Left lung (tissue), 4 donors: ENCODE measurements at regions not wholly inside any gene's neighbourhood (a gene's known extent, or its start where the extent isn't known, plus 50 kb on each side); places are given as distances from the start of the nearest gene placed in this dataset.
"Not testable (repeated sequence)": the region's sequence is repeated elsewhere in the genome, so short reads cannot be mapped to it uniquely, and the experiment has no call there.

ENCODE experiments used
- ATAC-seq: fragments of 200-7000 bp; cut with Tn5 transposase; one replicate; pipeline ENCODE4 v1.9.1; 2020; ENCODE audit warnings: moderate library complexity
- DNase-seq, 4 donors: peaks; one replicate each; pipeline ENCODE4 v3.0.0-alpha.2; 2013 to 2020
- H3K27ac ChIP-seq, 2 donors: fragments of 200-600 bp; sonication (generic) in 1 of 2; one replicate each; pipeline versions ENCODE4 v1.5.0 to v1.8.0; 2020 to 2021
- H3K27me3 ChIP-seq, 2 donors: fragments of 200-600 bp; sonication (generic) in 1 of 2; one replicate each; pipeline versions ENCODE4 v1.5.0 to v1.8.0; 2020 to 2021
- H3K36me3 ChIP-seq, 2 donors: fragments of 200-600 bp; sonication (generic) in 1 of 2; one replicate each; pipeline versions ENCODE4 v1.5.0 to v1.8.0; 2020 to 2021
- H3K4me1 ChIP-seq, 2 donors: fragments of 200-600 bp; one replicate each; pipeline ENCODE4 v1.8.0; 2021
- H3K4me3 ChIP-seq, 2 donors: fragments of 200-600 bp; sonication (generic) in 1 of 2; one replicate each; pipeline versions ENCODE4 v1.5.0 to v1.8.0; 2020 to 2021; ENCODE audit warnings: mild to moderate bottlenecking in 1 of 2
- H3K9me3 ChIP-seq, 2 donors: fragments of 200-600 bp; sonication (generic) in 1 of 2; one replicate each; pipeline versions ENCODE4 v1.5.0 to v1.8.0; 2020 to 2021
- CTCF ChIP-seq, 2 donors: fragments of 200-600 bp; sonication (generic) in 1 of 2; IDR thresholded peaks; one replicate each; pipeline versions ENCODE4 v1.5.0 to v1.8.0; 2021; ENCODE audit warnings: antibody characterized with exemption in 2 of 2
- intact Hi-C, 2 donors: fragments of 100-400 bp; cut with DNase I; formaldehyde crosslinking; loops; one replicate each; pipeline versions ENCODE4 v1.11.2 to v1.14.2; 2022
- donor health status: DM: no; HTN: yes; CAD: no.
- donor health status: DM: no; HTN: no; CAD: no.

GRCh38 chr4:38333219-38333618 lies 330.8 kb upstream of the KLF3 start:
- Histone ChIP-seq H3K27me3 (no peaks in the 10 kb centered on the region), H3K4me1 (peaks cover 0 to 34% of the 10 kb centered on the region in 2 donors), H3K9me3 (peaks cover 0 to 10% of the 10 kb centered on the region in 2 donors), H3K4me3 (no peak overlapping the region), H3K36me3 (no peaks in the 10 kb centered on the region), H3K27ac (no peak overlapping the region)
- DNase-seq (no peak), ATAC-seq (no peak)
- no peak for TF ChIP-seq CTCF (IDR thresholded peaks at IDR 0.05)
- intact Hi-C loops: no loop called here

- no peak overlapping the region for H3K27ac ChIP-seq
- DNase-seq (no peak), ATAC-seq (no peak)
- H3K36me3 ChIP-seq: no peaks in the 10 kb centered on the region
- intact Hi-C loops: no loop called here
- no peaks in the 10 kb centered on the region for H3K27me3 ChIP-seq
- TF ChIP-seq CTCF (IDR thresholded peaks at IDR 0.05): no peak
- H3K9me3 ChIP-seq: peaks cover 0 to 26% of the 10 kb centered on the region in 2 donors
- H3K4me1 ChIP-seq: peaks cover 0 to 30% of the 10 kb centered on the region in 2 donors
- H3K4me3 ChIP-seq: no peak overlapping the region
Measured at GRCh38 chr4:38334791-38335190, 329.2 kb upstream of the KLF3 start.

DNA sequence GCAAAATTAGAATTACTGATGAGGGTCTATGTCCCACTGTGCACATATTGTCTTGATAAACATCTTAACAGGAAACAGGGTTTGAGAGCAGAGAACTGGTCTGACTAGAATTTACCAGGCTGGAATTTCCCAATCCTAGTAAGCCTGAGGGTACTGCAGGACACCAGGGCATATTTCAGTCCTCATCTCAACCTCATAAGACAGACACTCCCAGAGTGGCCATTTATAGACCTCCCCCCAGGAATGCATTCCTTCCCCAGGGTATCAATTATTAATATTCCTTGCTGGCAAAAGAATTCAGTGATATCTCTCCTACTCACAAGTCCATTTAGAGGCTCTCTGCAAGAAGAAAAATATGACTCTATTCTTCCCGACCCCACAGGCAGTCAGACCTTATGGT lies 325.1 kb upstream of the KLF3 start:
- DNase-seq, H3K27me3 ChIP-seq, H3K27ac ChIP-seq, intact Hi-C loops, H3K36me3 ChIP-seq, H3K4me3 ChIP-seq, ATAC-seq: not testable (repeated sequence)
- peaks cover 0 to 18% of the 10 kb centered on the region in 2 donors for H3K4me1 ChIP-seq
- H3K9me3 ChIP-seq: peaks cover 0 to 26% of the 10 kb centered on the region in 2 donors

- no peak for DNase-seq
- H3K4me1 ChIP-seq: no peaks in the 10 kb centered on the region
- no peak for TF ChIP-seq CTCF (IDR thresholded peaks at IDR 0.05)
- H3K36me3 ChIP-seq: no peaks in the 10 kb centered on the region
- no peak overlapping the region for H3K27ac ChIP-seq
- no peaks in the 10 kb centered on the region for H3K27me3 ChIP-seq
- peaks cover 0 to 19% of the 10 kb centered on the region in 2 donors for H3K9me3 ChIP-seq
- no peak overlapping the region for H3K4me3 ChIP-seq
- intact Hi-C loops: no loop called here
- ATAC-seq: no peak
Measured at GRCh38 chr4:38343608-38344007, 320.4 kb upstream of the KLF3 start.

- H3K27me3 ChIP-seq: no peaks in the 10 kb centered on the region
- H3K4me1 ChIP-seq: no peaks in the 10 kb centered on the region
- H3K4me3 ChIP-seq: no peak overlapping the region
- H3K36me3 ChIP-seq: no peaks in the 10 kb centered on the region
- intact Hi-C loops: no loop called here
- peaks cover 0 to 7% of the 10 kb centered on the region in 2 donors for H3K9me3 ChIP-seq
- ATAC-seq (no peak), DNase-seq (no peak)
- no peak for TF ChIP-seq CTCF (IDR thresholded peaks at IDR 0.05)
- H3K27ac ChIP-seq: no peak overlapping the region
Measured at GRCh38 chr4:38344929-38345328, 319.1 kb upstream of the KLF3 start.

GRCh38 chr4:38347251-38347650 lies 316.7 kb upstream of the KLF3 start:
- H3K36me3 ChIP-seq: no peaks in the 10 kb centered on the region
- TF ChIP-seq CTCF (IDR thresholded peaks at IDR 0.05): no peak
- peaks cover 0 to 15% of the 10 kb centered on the region in 2 donors for H3K9me3 ChIP-seq
- H3K27ac ChIP-seq: no peak overlapping the region
- no peaks in the 10 kb centered on the region for H3K27me3 ChIP-seq
- intact Hi-C loops: no loop called here
- ATAC-seq: no peak
- H3K4me1 ChIP-seq: no peaks in the 10 kb centered on the region
- no peak for DNase-seq
- H3K4me3 ChIP-seq: no peak overlapping the region
